ENCODE measurements at regions not wholly inside any gene's neighbourhood (a gene's known extent, or its start where the extent isn't known, plus 50 kb on each side); places are given as distances from the start of the nearest gene placed in this dataset.

DNA sequence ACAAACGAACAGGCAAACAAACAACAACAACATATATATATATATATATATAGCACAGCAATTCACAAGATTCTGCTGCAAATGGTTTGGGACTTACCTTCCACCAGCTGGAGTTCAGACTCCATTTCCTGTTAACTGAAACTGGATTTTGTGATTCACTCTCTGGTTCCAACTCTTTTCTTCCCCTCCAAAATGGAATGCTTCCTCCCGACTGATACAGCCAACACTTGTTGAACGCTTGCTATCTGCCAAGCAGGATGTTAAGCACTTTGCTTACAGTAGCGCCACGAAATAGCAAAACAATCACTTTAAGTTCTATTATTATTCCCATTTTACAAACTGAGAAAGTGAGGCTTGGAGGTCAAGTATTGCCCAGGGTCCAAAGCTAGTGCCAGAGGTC is 116.0 kb upstream of the TMEM132C start:
- no peak overlapping the region for H3K9ac ChIP-seq (replicated peaks in 1 of 4; ENCODE audit: extremely low read depth in 1 of 4, low read depth in 3 of 4, low read length in 3 of 4)
- H2BK20ac ChIP-seq (ENCODE audit: low read length): no peak overlapping the region
- no peak overlapping the region for H2AFZ ChIP-seq (ENCODE audit: low read length)
- no peak overlapping the region for H3K23ac ChIP-seq (ENCODE audit: insufficient read length)
- no peak overlapping the region for H3K4me2 ChIP-seq (ENCODE audit: insufficient read depth in 1 of 2, low read depth in 2 of 2, low read length in 2 of 2)
- H3K23me2 ChIP-seq (ENCODE audit: low read depth, low read length): no peaks in the 10 kb centered on the region
- no peak overlapping the region for H3K27ac ChIP-seq (ENCODE audit: low read depth, low read length)
- POLR2A ChIA-PET (ENCODE audit: partially characterized antibody): no interaction called here
- no peak overlapping the region for H3K14ac ChIP-seq (ENCODE audit: insufficient read length)
- H4K91ac ChIP-seq (replicated peaks; ENCODE audit: insufficient read length, low read length): no peak overlapping the region
- H3K27me3 ChIP-seq (replicated peaks in 1 of 4; ENCODE audit: control insufficient read depth in 3 of 4, extremely low read depth in 1 of 4, insufficient read depth in 3 of 4, low read length in 3 of 4): no peaks in the 10 kb centered on the region
- H3K9me3 ChIP-seq (ENCODE audit: insufficient read depth in 2 of 2, low read depth in 1 of 2, low read length in 1 of 2): no peaks in the 10 kb centered on the region
- H4K5ac ChIP-seq (ENCODE audit: insufficient read length, low read depth, low read length): no peak overlapping the region
- no peaks in the 10 kb centered on the region for H3K36me3 ChIP-seq (ENCODE audit: control insufficient read depth in 2 of 4, insufficient read depth in 4 of 4, low read length in 3 of 4)
- FAIRE-seq: no peak
- H2BK15ac ChIP-seq (ENCODE audit: low read length): no peak overlapping the region
- no peak overlapping the region for H2BK5ac ChIP-seq (ENCODE audit: low read depth, low read length)
- CTCF ChIA-PET (ENCODE audit: partially characterized antibody): no interaction called here
- H2BK12ac ChIP-seq (ENCODE audit: low read depth, low read length): no peak overlapping the region
- no peaks in the 10 kb centered on the region for H3K79me2 ChIP-seq (ENCODE audit: control insufficient read depth in 1 of 2, insufficient read depth in 2 of 2, low read length in 2 of 2)
- no peak overlapping the region for H2AK5ac ChIP-seq (ENCODE audit: low read depth, low read length)
- H3K4ac ChIP-seq (replicated peaks; ENCODE audit: insufficient read length, low read depth, low read length): no peak overlapping the region
- no peaks in the 10 kb centered on the region for H3K4me1 ChIP-seq (replicated peaks in 1 of 4; ENCODE audit: control insufficient read depth in 3 of 4, insufficient read depth in 4 of 4, low read length in 3 of 4)
- H3K4me3 ChIP-seq (ENCODE audit: extremely low read depth in 1 of 4, insufficient read depth in 2 of 4, low read depth in 3 of 4, low read length in 4 of 4): no peak overlapping the region
- H4K20me1 ChIP-seq (replicated peaks in 1 of 2; ENCODE audit: control insufficient read depth in 1 of 2, insufficient read depth in 2 of 2, low read length in 2 of 2): no peaks in the 10 kb centered on the region
- no peak overlapping the region for H3K18ac ChIP-seq (ENCODE audit: extremely low read depth, low read length)
- no peak for DNase-seq (ENCODE audit: low read depth in 1 of 2, low spot score in 2 of 2)
- H4K8ac ChIP-seq (ENCODE audit: extremely low read depth, insufficient read depth, low read length): no peak overlapping the region
- no peak overlapping the region for H3K56ac ChIP-seq (replicated peaks; ENCODE audit: insufficient read length, low read depth, low read length)
- WGBS, 2 experiments (ENCODE audit: extremely low coverage in 1 of 2, insufficient coverage in 1 of 2, insufficient read length in 1 of 2, insufficient replicate concordance in 2 of 2, low coverage in 1 of 2, low lambda C conversion rate in 2 of 2, missing lambda C conversion rate in 1 of 2): 83% methylated on average over 5 of the region's 5 CpGs; no CpG with 5 or more reads in 1 of the 2 experiments
- no peaks in the 10 kb centered on the region for H3K79me1 ChIP-seq (ENCODE audit: low read depth, low read length)
- no peak overlapping the region for H2BK120ac ChIP-seq (replicated peaks; ENCODE audit: low read depth, low read length)
- TF ChIP-seq, protein P1, sequence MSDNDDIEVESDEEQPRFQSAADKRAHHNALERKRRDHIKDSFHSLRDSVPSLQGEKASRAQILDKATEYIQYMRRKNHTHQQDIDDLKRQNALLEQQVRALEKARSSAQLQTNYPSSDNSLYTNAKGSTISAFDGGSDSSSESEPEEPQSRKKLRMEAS (IDR thresholded peaks at IDR 0.05): no peak
- TF ChIP-seq SAP30 (IDR thresholded peaks at IDR 0.05; ENCODE audit: insufficient read depth, insufficient replicate concordance, low read length) (no peak), JUND (IDR thresholded peaks at IDR 0.05; ENCODE audit: low read length) (no peak), EP300 (IDR thresholded peaks at IDR 0.05; ENCODE audit: borderline replicate concordance in 1 of 2, low read depth in 2 of 2, low read length in 2 of 2) (no peak), NRF1 (IDR thresholded peaks at IDR 0.05; ENCODE audit: low read depth, low read length) (no peak), EGR1 (IDR thresholded peaks at IDR 0.05; ENCODE audit: borderline replicate concordance, low read depth, low read length) (no peak), POU5F1 (IDR thresholded peaks at IDR 0.05; ENCODE audit: low read depth, low read length) (no peak), RXRA (IDR thresholded peaks at IDR 0.05; ENCODE audit: insufficient read depth, low read depth, low read length) (no peak)
